22Rv1 (cell line): ENCODE measurements at regions not wholly inside any gene's neighbourhood (a gene's known extent, or its start where the extent isn't known, plus 50 kb on each side); places are given as distances from the start of the nearest gene placed in this dataset.

ENCODE experiments used
- CTCF ChIP-seq: fragments of 450-650 bp; IDR thresholded peaks from 2 replicates; pipeline ENCODE4 v1.5.1; 2017; ENCODE audit warnings: mild to moderate bottlenecking
- ZFX ChIP-seq: fragments of 450-650 bp; IDR thresholded peaks from 2 replicates; pipeline ENCODE4 v1.6.1; 2017; ENCODE audit warnings: antibody characterized with exemption, borderline replicate concordance

- TF ChIP-seq CTCF (no peak), ZFX (no peak)
These were observed 679.2 kb downstream of the NYAP2 start for GRCh38 chr2:226078666-226079065.
